ENCODE measurements at regions not wholly inside any gene's neighbourhood (a gene's known extent, or its start where the extent isn't known, plus 50 kb on each side); places are given as distances from the start of the nearest gene placed in this dataset.

- no peak for TF ChIP-seq CTCF (IDR thresholded peaks at IDR 0.05)
- TF ChIP-seq, protein P1, sequence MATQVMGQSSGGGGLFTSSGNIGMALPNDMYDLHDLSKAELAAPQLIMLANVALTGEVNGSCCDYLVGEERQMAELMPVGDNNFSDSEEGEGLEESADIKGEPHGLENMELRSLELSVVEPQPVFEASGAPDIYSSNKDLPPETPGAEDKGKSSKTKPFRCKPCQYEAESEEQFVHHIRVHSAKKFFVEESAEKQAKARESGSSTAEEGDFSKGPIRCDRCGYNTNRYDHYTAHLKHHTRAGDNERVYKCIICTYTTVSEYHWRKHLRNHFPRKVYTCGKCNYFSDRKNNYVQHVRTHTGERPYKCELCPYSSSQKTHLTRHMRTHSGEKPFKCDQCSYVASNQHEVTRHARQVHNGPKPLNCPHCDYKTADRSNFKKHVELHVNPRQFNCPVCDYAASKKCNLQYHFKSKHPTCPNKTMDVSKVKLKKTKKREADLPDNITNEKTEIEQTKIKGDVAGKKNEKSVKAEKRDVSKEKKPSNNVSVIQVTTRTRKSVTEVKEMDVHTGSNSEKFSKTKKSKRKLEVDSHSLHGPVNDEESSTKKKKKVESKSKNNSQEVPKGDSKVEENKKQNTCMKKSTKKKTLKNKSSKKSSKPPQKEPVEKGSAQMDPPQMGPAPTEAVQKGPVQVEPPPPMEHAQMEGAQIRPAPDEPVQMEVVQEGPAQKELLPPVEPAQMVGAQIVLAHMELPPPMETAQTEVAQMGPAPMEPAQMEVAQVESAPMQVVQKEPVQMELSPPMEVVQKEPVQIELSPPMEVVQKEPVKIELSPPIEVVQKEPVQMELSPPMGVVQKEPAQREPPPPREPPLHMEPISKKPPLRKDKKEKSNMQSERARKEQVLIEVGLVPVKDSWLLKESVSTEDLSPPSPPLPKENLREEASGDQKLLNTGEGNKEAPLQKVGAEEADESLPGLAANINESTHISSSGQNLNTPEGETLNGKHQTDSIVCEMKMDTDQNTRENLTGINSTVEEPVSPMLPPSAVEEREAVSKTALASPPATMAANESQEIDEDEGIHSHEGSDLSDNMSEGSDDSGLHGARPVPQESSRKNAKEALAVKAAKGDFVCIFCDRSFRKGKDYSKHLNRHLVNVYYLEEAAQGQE (IDR thresholded peaks at IDR 0.05; ENCODE audit: insufficient read depth in 1 of 2, low read depth in 2 of 2, low read length in 1 of 2): no peak
Measured at GRCh38 chr22:48886604-48887393, 940.9 kb downstream of the BRD1 start.

All from Panc1 (cell line).